GM12891 (cell line): ENCODE measurements at regions not wholly inside any gene's neighbourhood (a gene's known extent, or its start where the extent isn't known, plus 50 kb on each side); places are given as distances from the start of the nearest gene placed in this dataset.

Experiments
- DNase-seq: peaks from one replicate; pipeline ENCODE4 v3.0.0; 2011; ENCODE audit warnings: low spot score; ENCODE audit not compliant: insufficient read length
- FAIRE-seq: peaks from 2 replicates; lab custom pipeline; 2011; peaks lifted over from hg19 to GRCh38; lab: Jason Lieb, UNC
- PAX5 ChIP-seq: IDR thresholded peaks from 2 replicates; pipeline ENCODE4 v1.6.1; 2011; ENCODE audit warnings: low read length, moderate library complexity, mild to moderate bottlenecking; ENCODE audit not compliant: insufficient read depth, severe bottlenecking
- POLR2A ChIP-seq: IDR thresholded peaks from 2 replicates; pipeline ENCODE4 v1.6.1; 2011; ENCODE audit warnings: low read depth, low read length, control low read depth
- POLR2AphosphoS5 ChIP-seq: IDR thresholded peaks from 2 replicates; pipeline ENCODE4 v1.6.1; 2011; ENCODE audit warnings: low read depth, low read length, control low read depth
- POU2F2 ChIP-seq: IDR thresholded peaks from 2 replicates; pipeline ENCODE4 v1.6.1; 2011; ENCODE audit warnings: low read depth, mild to moderate bottlenecking, control low read depth, low read length, moderate library complexity
- SPI1 ChIP-seq: IDR thresholded peaks from 2 replicates; pipeline ENCODE4 v1.6.1; 2011; ENCODE audit warnings: low read depth, low read length, control low read depth
- TAF1 ChIP-seq: IDR thresholded peaks from 2 replicates; pipeline ENCODE4 v1.6.1; 2011; ENCODE audit warnings: low read depth, low read length, control low read depth

- TF ChIP-seq PAX5 (no peak), TAF1 (no peak), SPI1 (no peak)
- FAIRE-seq (no peak), DNase-seq (no peak)
Observed at GRCh38 chr16:6957681-6958080, 375.0 kb upstream of the RBFOX1 start.

DNA sequence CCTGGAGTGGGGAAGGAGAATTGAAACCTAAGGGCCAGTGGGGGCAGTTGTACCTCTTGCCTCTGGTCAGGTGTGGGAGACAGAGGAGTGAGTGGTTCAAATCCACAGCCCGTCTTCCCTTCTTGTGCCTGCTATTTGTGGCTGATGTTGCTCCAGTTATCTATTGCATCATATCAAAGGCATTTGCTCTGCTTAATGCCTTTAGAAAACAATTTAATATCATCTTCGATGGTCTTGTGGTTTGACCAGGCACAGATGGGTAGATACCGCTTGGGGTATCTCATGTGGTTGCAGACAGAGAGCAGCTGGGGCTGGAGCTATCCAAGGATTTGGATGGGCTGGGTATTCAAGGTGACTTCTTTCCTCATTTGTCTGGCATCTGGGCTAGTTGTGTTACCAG, 376.1 kb upstream of the RBFOX1 start:
- DNase-seq (no peak), FAIRE-seq (no peak)
- TF ChIP-seq POLR2A (no peak), SPI1 (no peak), POU2F2 (no peak), POLR2AphosphoS5 (no peak), PAX5 (no peak), TAF1 (no peak)

- DNase-seq (no peak), FAIRE-seq (no peak)
- TF ChIP-seq POLR2AphosphoS5, result no peak
- TF ChIP-seq TAF1, result no peak
- TF ChIP-seq POU2F2, result no peak
- no peak for TF ChIP-seq POLR2A
- TF ChIP-seq PAX5, result no peak
- no peak for TF ChIP-seq SPI1
Observed at GRCh38 chr16:6955303-6955702, 377.3 kb upstream of the RBFOX1 start.

DNA sequence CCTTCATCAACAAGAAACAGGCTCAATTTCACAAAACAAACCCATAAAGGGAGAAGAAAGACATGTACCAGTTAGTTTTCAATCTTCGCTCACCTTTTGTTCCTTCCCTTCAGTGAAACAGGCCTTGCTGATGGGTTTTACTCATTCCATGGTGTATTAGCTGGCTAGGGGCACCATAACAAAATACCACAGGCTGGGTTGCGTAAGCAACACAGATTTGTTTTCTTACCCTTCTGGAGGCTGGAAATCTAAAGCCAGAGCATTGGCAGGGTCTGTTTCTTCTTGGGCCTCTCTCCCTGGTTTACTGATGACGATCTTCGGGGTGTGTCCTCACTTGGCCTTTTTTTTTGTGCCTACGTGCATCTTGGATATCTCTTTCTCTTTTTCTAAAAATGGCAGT, 383.4 kb upstream of the RBFOX1 start:
- no peak for FAIRE-seq

DNA sequence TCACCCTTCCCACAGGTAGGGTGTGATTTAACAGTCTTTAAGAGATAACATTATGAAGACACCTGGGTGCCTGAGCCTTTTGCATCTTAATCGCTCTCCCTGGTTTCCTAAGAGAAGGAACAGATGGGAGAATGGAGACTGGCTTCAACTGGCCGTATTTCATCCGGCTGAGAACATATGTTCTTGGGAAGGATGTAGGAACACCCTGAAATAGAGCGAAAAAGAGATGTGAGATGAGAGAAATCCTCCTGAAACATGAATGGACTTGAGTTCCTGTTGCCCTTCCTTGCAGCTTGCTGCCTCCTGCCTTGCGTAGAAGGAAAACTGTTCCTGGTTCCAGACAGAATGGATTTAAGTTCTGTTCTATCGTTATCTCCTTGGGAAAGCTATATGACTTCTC, 385.4 kb upstream of the RBFOX1 start:
- DNase-seq (no peak), FAIRE-seq (no peak)
- TF ChIP-seq SPI1 (no peak), POU2F2 (no peak), POLR2AphosphoS5 (no peak), PAX5 (no peak), TAF1 (no peak), POLR2A (no peak)

More for the DNA sequence above, 383.4 kb upstream of the RBFOX1 start:
- no peak for DNase-seq
- TF ChIP-seq TAF1 (no peak), POLR2A (no peak), POU2F2 (no peak), SPI1 (no peak), POLR2AphosphoS5 (no peak)

GRCh38 chr16:6946802-6947201, 385.8 kb upstream of the RBFOX1 start:
- no peak for TF ChIP-seq POLR2A
- TF ChIP-seq POLR2AphosphoS5, result no peak
- no peak for TF ChIP-seq SPI1
- no peak for TF ChIP-seq TAF1
- TF ChIP-seq PAX5, result no peak
- TF ChIP-seq POU2F2, result no peak
- no peak for FAIRE-seq
- DNase-seq, result no peak

GRCh38 chr16:6946106-6946505, 386.5 kb upstream of the RBFOX1 start:
- TF ChIP-seq POLR2AphosphoS5, result no peak
- no peak for TF ChIP-seq POU2F2
- TF ChIP-seq TAF1, result no peak
- no peak for TF ChIP-seq PAX5
- TF ChIP-seq SPI1, result no peak
- TF ChIP-seq POLR2A, result no peak
- FAIRE-seq (no peak), DNase-seq (no peak)

GRCh38 chr16:6940968-6941367, 391.7 kb upstream of the RBFOX1 start:
- no peak for DNase-seq
- no peak for TF ChIP-seq POLR2A
- TF ChIP-seq TAF1, result no peak
- no peak for TF ChIP-seq POLR2AphosphoS5
- TF ChIP-seq PAX5, result no peak
- TF ChIP-seq SPI1, result no peak
- no peak for TF ChIP-seq POU2F2
- FAIRE-seq, result no peak

DNA sequence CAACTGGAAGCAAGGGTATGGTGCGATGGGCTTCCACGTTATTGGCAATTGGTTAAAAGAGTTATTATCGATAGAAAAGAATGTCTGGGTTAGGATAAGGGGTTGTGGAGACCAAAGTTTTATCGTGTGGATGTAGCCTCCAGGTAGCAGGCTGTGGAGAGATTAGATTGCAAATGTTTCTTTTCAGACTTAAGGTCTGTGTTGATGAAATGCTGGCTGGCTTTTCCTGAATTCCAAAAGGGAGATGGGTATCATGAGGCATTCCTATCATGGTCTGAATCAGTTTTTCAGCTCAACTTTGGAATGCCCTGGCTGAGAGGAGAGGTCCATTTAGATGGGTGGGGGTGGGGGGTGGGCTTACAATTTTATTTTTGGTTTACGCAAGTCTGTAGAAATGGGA, 395.0 kb upstream of the RBFOX1 start:
- FAIRE-seq (no peak), DNase-seq (no peak)
- TF ChIP-seq POLR2A (no peak), SPI1 (no peak), TAF1 (no peak), POLR2AphosphoS5 (no peak), POU2F2 (no peak), PAX5 (no peak)

GRCh38 chr16:6932871-6933385, 399.7 kb upstream of the RBFOX1 start:
- FAIRE-seq (no peak), DNase-seq (no peak)

More at GRCh38 chr16:6932871-6933385, 399.7 kb upstream of the RBFOX1 start:
- no peak for TF ChIP-seq SPI1
- TF ChIP-seq POLR2A, result no peak
- no peak for TF ChIP-seq POU2F2
- TF ChIP-seq TAF1, result no peak
- no peak for TF ChIP-seq PAX5
- no peak for TF ChIP-seq POLR2AphosphoS5
